GM12891 (cell line): ENCODE measurements at regions not wholly inside any gene's neighbourhood (a gene's known extent, or its start where the extent isn't known, plus 50 kb on each side); places are given as distances from the start of the nearest gene placed in this dataset.

Experiments used
- DNase-seq: peaks from one replicate; pipeline ENCODE4 v3.0.0; 2011; ENCODE audit warnings: low spot score; ENCODE audit not compliant: insufficient read length
- FAIRE-seq: peaks from 2 replicates; lab custom pipeline; 2011; peaks lifted over from hg19 to GRCh38; lab: Jason Lieb, UNC
- PAX5 ChIP-seq: IDR thresholded peaks from 2 replicates; pipeline ENCODE4 v1.6.1; 2011; ENCODE audit warnings: low read length, moderate library complexity, mild to moderate bottlenecking; ENCODE audit not compliant: insufficient read depth, severe bottlenecking
- POLR2A ChIP-seq: IDR thresholded peaks from 2 replicates; pipeline ENCODE4 v1.6.1; 2011; ENCODE audit warnings: low read depth, low read length, control low read depth
- POLR2AphosphoS5 ChIP-seq: IDR thresholded peaks from 2 replicates; pipeline ENCODE4 v1.6.1; 2011; ENCODE audit warnings: low read depth, low read length, control low read depth
- POU2F2 ChIP-seq: IDR thresholded peaks from 2 replicates; pipeline ENCODE4 v1.6.1; 2011; ENCODE audit warnings: low read depth, mild to moderate bottlenecking, control low read depth, low read length, moderate library complexity
- SPI1 ChIP-seq: IDR thresholded peaks from 2 replicates; pipeline ENCODE4 v1.6.1; 2011; ENCODE audit warnings: low read depth, low read length, control low read depth
- TAF1 ChIP-seq: IDR thresholded peaks from 2 replicates; pipeline ENCODE4 v1.6.1; 2011; ENCODE audit warnings: low read depth, low read length, control low read depth

GRCh38 chr15:29563112-29563511 lies 259.2 kb downstream of the TJP1 start:
- no peak for TF ChIP-seq POLR2AphosphoS5
- no peak for TF ChIP-seq SPI1
- TF ChIP-seq POU2F2 = no peak
- TF ChIP-seq POLR2A = no peak
- TF ChIP-seq TAF1 = no peak
- TF ChIP-seq PAX5 = no peak
- DNase-seq = no peak
- no peak for FAIRE-seq

GRCh38 chr15:29560896-29561295 lies 261.4 kb downstream of the TJP1 start:
- no peak for DNase-seq
- no peak for TF ChIP-seq POLR2AphosphoS5
- FAIRE-seq = no peak

- no peak for TF ChIP-seq SPI1
- no peak for TF ChIP-seq POLR2A
- TF ChIP-seq TAF1 = no peak
- TF ChIP-seq PAX5 = no peak
- no peak for TF ChIP-seq POLR2AphosphoS5
- TF ChIP-seq POU2F2 = no peak
- FAIRE-seq = no peak
- DNase-seq = no peak
These were observed 264.0 kb downstream of the TJP1 start for GRCh38 chr15:29558261-29558660.

DNA sequence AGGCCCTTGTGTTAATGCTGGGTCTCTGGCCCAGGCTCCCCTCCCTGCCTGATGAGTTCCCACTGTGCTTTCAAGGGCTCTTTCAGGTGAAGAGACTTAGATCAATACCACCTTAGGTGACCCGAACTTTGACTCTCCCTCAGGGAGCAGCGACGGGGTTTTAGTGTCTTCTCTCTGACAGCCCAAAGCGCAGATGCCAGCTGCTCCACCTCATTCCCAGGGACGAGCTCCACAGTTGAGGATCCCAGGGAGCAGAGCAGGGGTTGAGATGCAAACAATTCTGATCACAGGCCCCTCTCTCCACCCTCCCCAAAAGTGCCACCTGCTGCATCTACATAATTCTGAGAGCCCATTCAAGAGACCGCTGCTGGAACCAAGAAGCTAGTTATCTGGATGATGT lies 265.1 kb downstream of the TJP1 start:
- TF ChIP-seq POLR2A = no peak
- no peak for TF ChIP-seq TAF1
- TF ChIP-seq PAX5 = no peak
- TF ChIP-seq POU2F2 = no peak
- TF ChIP-seq SPI1 = no peak
- FAIRE-seq (no peak), DNase-seq (no peak)

DNA sequence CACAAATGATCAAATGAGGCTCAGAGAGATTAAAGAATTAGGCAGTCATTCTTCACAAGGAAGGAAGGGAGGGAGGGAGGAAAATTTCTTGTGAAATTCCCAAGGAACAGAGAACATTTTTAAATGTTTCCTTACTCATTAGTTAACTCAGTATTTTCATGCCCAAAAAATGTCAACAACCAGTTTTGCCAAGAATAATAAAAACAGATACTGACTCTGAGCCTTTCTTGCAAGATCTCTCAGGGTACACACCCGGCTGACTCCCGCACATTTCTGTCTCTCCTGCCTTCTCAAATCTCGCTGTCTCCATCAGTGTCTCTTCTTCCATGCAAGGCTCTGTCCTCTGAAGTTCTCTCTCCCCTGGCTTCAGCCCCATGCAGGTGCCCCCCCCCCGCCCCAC lies 265.9 kb downstream of the TJP1 start:
- TF ChIP-seq POLR2AphosphoS5 = no peak
- TF ChIP-seq POLR2A = no peak
- TF ChIP-seq PAX5 = no peak
- TF ChIP-seq TAF1 = no peak
- DNase-seq (no peak), FAIRE-seq (no peak)

DNA sequence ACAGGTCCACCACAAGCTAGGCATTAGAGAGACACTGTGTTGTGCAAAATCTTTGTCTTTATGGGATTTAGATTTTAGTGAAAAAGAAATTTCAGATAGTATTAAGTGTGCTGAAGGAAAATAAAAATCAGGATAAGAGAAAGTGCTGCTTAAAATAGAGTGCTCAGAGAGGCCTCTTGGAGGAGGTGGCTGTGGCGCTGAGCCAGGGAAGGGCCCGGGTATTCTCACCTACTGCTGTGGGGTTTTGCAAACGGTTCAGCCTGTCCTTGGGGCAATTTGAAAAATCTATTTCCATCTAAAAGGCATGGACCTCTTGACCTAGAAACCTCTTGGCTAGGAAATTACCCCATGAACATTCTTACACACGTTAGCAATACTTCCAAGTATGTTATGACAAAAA lies 267.7 kb downstream of the TJP1 start:
- no peak for FAIRE-seq
- TF ChIP-seq POLR2AphosphoS5 (no peak), POU2F2 (no peak), PAX5 (no peak), SPI1 (no peak), TAF1 (no peak), POLR2A (no peak)
- DNase-seq = no peak

DNA sequence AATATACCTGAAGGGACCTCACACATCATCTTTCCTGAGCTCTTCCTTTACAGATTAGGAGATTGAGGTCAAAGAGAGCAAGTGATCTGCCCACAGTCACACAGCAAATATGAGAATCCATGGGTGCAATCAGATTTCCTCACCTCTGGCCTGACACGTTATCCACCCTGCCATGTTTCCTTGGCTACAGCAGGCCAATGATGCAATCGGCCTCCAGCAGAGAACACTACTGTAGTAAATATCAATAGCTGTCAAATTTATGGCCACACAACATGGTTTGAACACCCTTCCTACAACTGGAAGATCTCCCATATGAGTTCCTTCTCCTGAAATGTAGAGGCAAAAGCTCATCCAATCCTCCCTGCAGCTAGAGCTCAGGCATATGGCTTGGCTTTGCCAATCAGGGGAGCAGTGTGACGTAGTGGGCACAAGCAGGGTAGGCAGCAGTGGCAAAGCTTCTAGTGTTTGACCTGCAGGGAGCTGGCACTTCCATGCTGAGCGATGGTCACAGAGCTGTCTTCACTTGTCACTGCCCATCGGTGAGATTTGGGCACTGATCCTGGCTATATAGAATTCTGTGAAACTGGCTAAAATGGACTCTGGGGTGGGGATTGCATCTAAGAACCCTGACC lies 271.3 kb downstream of the TJP1 start:
- TF ChIP-seq TAF1 = no peak
- no peak for TF ChIP-seq POU2F2
- TF ChIP-seq PAX5 = no peak
- TF ChIP-seq POLR2AphosphoS5 = no peak

GRCh38 chr15:29548006-29548405 lies 274.3 kb downstream of the TJP1 start:
- no peak for TF ChIP-seq TAF1
- no peak for TF ChIP-seq POLR2AphosphoS5
- no peak for TF ChIP-seq POU2F2
- TF ChIP-seq POLR2A = no peak
- no peak for TF ChIP-seq PAX5
- TF ChIP-seq SPI1 = no peak
- no peak for DNase-seq
- no peak for FAIRE-seq

More for the DNA sequence above, 271.3 kb downstream of the TJP1 start:
- DNase-seq = no peak
- no peak for FAIRE-seq

- no peak for FAIRE-seq
- DNase-seq = no peak
These were observed 275.0 kb upstream of the NSMCE3 start for GRCh38 chr15:29544513-29545128.

DNA sequence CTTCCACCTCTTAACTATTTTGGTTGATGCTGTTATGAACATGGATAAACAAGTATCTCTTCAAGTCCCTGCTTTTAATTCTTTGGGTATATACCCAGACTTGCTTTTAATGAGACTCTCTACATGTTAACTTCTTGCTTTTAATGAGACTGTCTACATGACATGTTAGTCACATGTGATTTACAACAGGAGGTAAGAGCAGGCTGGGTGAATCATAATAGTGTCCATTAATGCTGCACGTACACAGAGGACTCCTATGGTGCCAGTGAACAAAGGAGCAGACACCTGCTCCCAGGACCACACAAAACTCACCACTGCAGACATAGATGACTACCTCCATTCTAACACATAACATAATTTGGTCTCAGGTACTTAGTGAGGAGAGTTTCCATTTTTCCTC lies 273.4 kb upstream of the NSMCE3 start:
- TF ChIP-seq POLR2AphosphoS5 (no peak), SPI1 (no peak), POU2F2 (no peak), POLR2A (no peak), PAX5 (no peak), TAF1 (no peak)
- no peak for DNase-seq
- FAIRE-seq = no peak

More at GRCh38 chr15:29544513-29545128, 275.0 kb upstream of the NSMCE3 start:
- TF ChIP-seq POU2F2 = no peak
- no peak for TF ChIP-seq POLR2A
- TF ChIP-seq TAF1 = no peak
- no peak for TF ChIP-seq PAX5
- no peak for TF ChIP-seq SPI1
- no peak for TF ChIP-seq POLR2AphosphoS5
